Memory B cell (primary cell): ENCODE measurements at regions not wholly inside any gene's neighbourhood (a gene's known extent, or its start where the extent isn't known, plus 50 kb on each side); places are given as distances from the start of the nearest gene placed in this dataset.
A peak's percentile ranks its signal among the peaks of the same experiment; 100 is the strongest.

Source experiments
- ATAC-seq: fragments of 150-1000 bp; cut with Tn5 transposase; 2 replicates; pipeline ENCODE4 v1.10.0; 2021; ENCODE audit warnings: low read depth, mild to moderate bottlenecking, moderate library complexity
- DNase-seq, 2 donors: peaks; one replicate each; pipeline ENCODE4 v3.0.0; 2022; ENCODE audit warnings: low spot score in 2 of 2
- H3K27ac Mint-ChIP-seq: one replicate; pipeline ENCODE4 v1.8.0; 2022; ENCODE audit warnings: mild to moderate bottlenecking, moderate library complexity, mixed read lengths
- H3K27me3 Mint-ChIP-seq: one replicate; pipeline ENCODE4 v1.8.0; 2022; ENCODE audit warnings: mixed read lengths
- H3K36me3 Mint-ChIP-seq: one replicate; pipeline ENCODE4 v1.8.0; 2022; ENCODE audit warnings: mild to moderate bottlenecking, mixed read lengths
- H3K4me1 Mint-ChIP-seq: one replicate; pipeline ENCODE4 v1.8.0; 2022; ENCODE audit warnings: mixed read lengths
- H3K4me3 Mint-ChIP-seq: one replicate; pipeline ENCODE4 v1.8.0; 2022; ENCODE audit warnings: mild to moderate bottlenecking, moderate library complexity, mixed read lengths
- H3K9me3 Mint-ChIP-seq: one replicate; pipeline ENCODE4 v1.8.0; 2022; ENCODE audit warnings: mixed read lengths

GRCh38 chrX:43467608-43468234 lies 188.4 kb upstream of the MAOA start:
- Mint-ChIP-seq H3K4me3 (no peak overlapping the region), H3K9me3 (peaks cover 3% of the 10 kb centered on the region), H3K27me3 (no peaks in the 10 kb centered on the region), H3K27ac (no peak overlapping the region), H3K4me1 (peaks cover 3% of the 10 kb centered on the region), H3K36me3 (no peaks in the 10 kb centered on the region)
- ATAC-seq (no peak), DNase-seq (no peak)

- H3K27me3 Mint-ChIP-seq, result no peaks in the 10 kb centered on the region
- DNase-seq (no peak), ATAC-seq (peak; percentile 45)
- no peaks in the 10 kb centered on the region for H3K36me3 Mint-ChIP-seq
- H3K4me3 Mint-ChIP-seq, result no peak overlapping the region
- H3K9me3 Mint-ChIP-seq, result peaks cover 3% of the 10 kb centered on the region
- H3K4me1 Mint-ChIP-seq, result peaks cover 3% of the 10 kb centered on the region
- H3K27ac Mint-ChIP-seq, result no peak overlapping the region
Observed at GRCh38 chrX:43469391-43470054, 186.6 kb upstream of the MAOA start.

GRCh38 chrX:43474321-43474720 lies 181.8 kb upstream of the MAOA start:
- no peaks in the 10 kb centered on the region for H3K36me3 Mint-ChIP-seq
- ATAC-seq, result no peak

GRCh38 chrX:43479070-43479469 lies 177.0 kb upstream of the MAOA start:
- DNase-seq, result no peak
- Mint-ChIP-seq H3K9me3 (no peaks in the 10 kb centered on the region), H3K4me3 (no peak overlapping the region), H3K27me3 (no peaks in the 10 kb centered on the region), H3K4me1 (peaks cover 5% of the 10 kb centered on the region), H3K36me3 (no peaks in the 10 kb centered on the region), H3K27ac (no peak overlapping the region)
- ATAC-seq, result no peak

More at GRCh38 chrX:43474321-43474720, 181.8 kb upstream of the MAOA start:
- H3K4me1 Mint-ChIP-seq, result peaks cover 3% of the 10 kb centered on the region
- no peaks in the 10 kb centered on the region for H3K27me3 Mint-ChIP-seq
- H3K4me3 Mint-ChIP-seq, result no peak overlapping the region
- DNase-seq, result no peak
- no peak overlapping the region for H3K27ac Mint-ChIP-seq
- peaks cover 3% of the 10 kb centered on the region for H3K9me3 Mint-ChIP-seq

- peaks cover 5% of the 10 kb centered on the region for H3K4me1 Mint-ChIP-seq
- no peaks in the 10 kb centered on the region for H3K27me3 Mint-ChIP-seq
- H3K36me3 Mint-ChIP-seq, result no peaks in the 10 kb centered on the region
- no peak overlapping the region for H3K4me3 Mint-ChIP-seq
- no peak for DNase-seq
- ATAC-seq, result no peak
- H3K9me3 Mint-ChIP-seq, result no peaks in the 10 kb centered on the region
- no peak overlapping the region for H3K27ac Mint-ChIP-seq
Observed at GRCh38 chrX:43479850-43480249, 176.2 kb upstream of the MAOA start.

GRCh38 chrX:43481576-43481975 lies 174.5 kb upstream of the MAOA start:
- no peaks in the 10 kb centered on the region for H3K9me3 Mint-ChIP-seq
- no peak overlapping the region for H3K4me3 Mint-ChIP-seq
- ATAC-seq, result no peak
- no peak for DNase-seq
- no peaks in the 10 kb centered on the region for H3K27me3 Mint-ChIP-seq
- no peak overlapping the region for H3K27ac Mint-ChIP-seq
- H3K36me3 Mint-ChIP-seq, result no peaks in the 10 kb centered on the region
- H3K4me1 Mint-ChIP-seq, result peaks cover 5% of the 10 kb centered on the region

- H3K9me3 Mint-ChIP-seq, result peaks cover 2% of the 10 kb centered on the region
- ATAC-seq (no peak), DNase-seq (no peak)
- no peaks in the 10 kb centered on the region for H3K27me3 Mint-ChIP-seq
- H3K36me3 Mint-ChIP-seq, result peaks cover 2% of the 10 kb centered on the region
- H3K4me1 Mint-ChIP-seq, result no peaks in the 10 kb centered on the region
- no peak overlapping the region for H3K27ac Mint-ChIP-seq
- no peak overlapping the region for H3K4me3 Mint-ChIP-seq
Observed at GRCh38 chrX:43493756-43494155, 162.3 kb upstream of the MAOA start.

- Mint-ChIP-seq H3K9me3 (peaks cover 2% of the 10 kb centered on the region), H3K27ac (no peak overlapping the region), H3K36me3 (peaks cover 2% of the 10 kb centered on the region), H3K27me3 (no peaks in the 10 kb centered on the region), H3K4me1 (peaks cover 8% of the 10 kb centered on the region), H3K4me3 (no peak overlapping the region)
- ATAC-seq (no peak), DNase-seq (no peak)
Observed at GRCh38 chrX:43500246-43500645, 155.9 kb upstream of the MAOA start.

- H3K36me3 Mint-ChIP-seq, result peaks cover 2% of the 10 kb centered on the region
- H3K9me3 Mint-ChIP-seq, result peaks cover 2% of the 10 kb centered on the region
- H3K27me3 Mint-ChIP-seq, result no peaks in the 10 kb centered on the region
- no peak for ATAC-seq
- no peak overlapping the region for H3K27ac Mint-ChIP-seq
- H3K4me1 Mint-ChIP-seq, result peaks cover 8% of the 10 kb centered on the region
- no peak overlapping the region for H3K4me3 Mint-ChIP-seq
- DNase-seq, result no peak
Observed at GRCh38 chrX:43500996-43501694, 155.0 kb upstream of the MAOA start.

- no peaks in the 10 kb centered on the region for H3K27me3 Mint-ChIP-seq
- H3K27ac Mint-ChIP-seq, result no peak overlapping the region
- no peaks in the 10 kb centered on the region for H3K36me3 Mint-ChIP-seq
- peaks cover 8% of the 10 kb centered on the region for H3K4me1 Mint-ChIP-seq
- H3K9me3 Mint-ChIP-seq, result no peaks in the 10 kb centered on the region
- H3K4me3 Mint-ChIP-seq, result no peak overlapping the region
- DNase-seq (no peak), ATAC-seq (no peak)
Observed at GRCh38 chrX:43504394-43504793, 151.7 kb upstream of the MAOA start.

GRCh38 chrX:43505769-43506168 lies 150.3 kb upstream of the MAOA start:
- H3K36me3 Mint-ChIP-seq, result no peaks in the 10 kb centered on the region
- no peak overlapping the region for H3K4me3 Mint-ChIP-seq
- H3K4me1 Mint-ChIP-seq, result peaks cover 8% of the 10 kb centered on the region
- H3K27me3 Mint-ChIP-seq, result no peaks in the 10 kb centered on the region
- no peak for ATAC-seq
- no peak overlapping the region for H3K27ac Mint-ChIP-seq
- DNase-seq, result no peak
- H3K9me3 Mint-ChIP-seq, result no peaks in the 10 kb centered on the region

- H3K27ac Mint-ChIP-seq, result no peak overlapping the region
- no peaks in the 10 kb centered on the region for H3K9me3 Mint-ChIP-seq
- no peak for DNase-seq
- H3K4me1 Mint-ChIP-seq, result peaks cover 5% of the 10 kb centered on the region
- no peaks in the 10 kb centered on the region for H3K27me3 Mint-ChIP-seq
- ATAC-seq, result no peak
- no peaks in the 10 kb centered on the region for H3K36me3 Mint-ChIP-seq
- H3K4me3 Mint-ChIP-seq, result no peak overlapping the region
Observed at GRCh38 chrX:43508694-43509093, 147.4 kb upstream of the MAOA start.

GRCh38 chrX:43510209-43510608 lies 145.9 kb upstream of the MAOA start:
- H3K27ac Mint-ChIP-seq, result no peak overlapping the region
- H3K4me1 Mint-ChIP-seq, result peaks cover 5% of the 10 kb centered on the region
- no peaks in the 10 kb centered on the region for H3K9me3 Mint-ChIP-seq
- no peak overlapping the region for H3K4me3 Mint-ChIP-seq
- DNase-seq, result no peak
- ATAC-seq, result no peak
- no peaks in the 10 kb centered on the region for H3K27me3 Mint-ChIP-seq
- H3K36me3 Mint-ChIP-seq, result no peaks in the 10 kb centered on the region

- no peak overlapping the region for H3K4me3 Mint-ChIP-seq
- peaks cover 7% of the 10 kb centered on the region for H3K4me1 Mint-ChIP-seq
- no peak overlapping the region for H3K27ac Mint-ChIP-seq
- H3K27me3 Mint-ChIP-seq, result no peaks in the 10 kb centered on the region
- no peaks in the 10 kb centered on the region for H3K9me3 Mint-ChIP-seq
- H3K36me3 Mint-ChIP-seq, result no peaks in the 10 kb centered on the region
- no peak for DNase-seq
- ATAC-seq, result no peak
Observed at GRCh38 chrX:43513085-43513484, 143.0 kb upstream of the MAOA start.
